GM12878 (cell line): ENCODE measurements at regions not wholly inside any gene's neighbourhood (a gene's known extent, or its start where the extent isn't known, plus 50 kb on each side); places are given as distances from the start of the nearest gene placed in this dataset.

Source experiments
- ATAC-seq: fragments of 200-7000 bp; cut with Tn5 transposase; 3 replicates; pipeline ENCODE4 v1.9.1; 2020; ENCODE audit warnings: mild to moderate bottlenecking, moderate library complexity
- BruUV-seq: library from RNA; stranded (reverse); fragments of 400-500 nt; replicated peaks from 2 replicates; lab custom pipeline; 2021; lab: Mats Ljungman, UMichigan
- CTCF ChIA-PET: fragments of 300-600 bp; sonication (Branson Sonifier 250); formaldehyde crosslinking; extraction: SDS; loops from one replicate; lab custom pipeline; 2021; ENCODE audit warnings: inconsistent platforms; lab: Yijun Ruan, JAX
- POLR2A ChIA-PET: fragments of 350-600 bp; formaldehyde crosslinking; extraction: SDS; loops from one replicate; lab custom pipeline; 2021; ENCODE audit warnings: inconsistent platforms; lab: Charles Lee
- RAD21 ChIA-PET: fragments of 300-600 bp; sonication (Branson Sonifier 250); formaldehyde crosslinking; loops from one replicate; lab custom pipeline; 2023; ENCODE audit warnings: antibody characterized with exemption; ENCODE audit not compliant: unreplicated experiment; lab: Charles Lee
- SMC1A ChIA-PET: fragments of 300-600 bp; sonication (Branson Sonifier 250); formaldehyde crosslinking; loops from one replicate; lab custom pipeline; 2023; ENCODE audit not compliant: unreplicated experiment, uncharacterized antibody; lab: Charles Lee
- DNase-seq: peaks from one replicate; pipeline ENCODE4 v3.0.0-alpha.2; 2011; ENCODE audit warnings: low read depth, low spot score
- FAIRE-seq: peaks from 3 replicates; lab custom pipeline; 2011; peaks lifted over from hg19 to GRCh38; lab: Jason Lieb, UNC
- H2AFZ ChIP-seq: 2 replicates; pipeline ENCODE4 v1.6.0; 2011; ENCODE audit warnings: low read depth, low read length, control low read depth; ENCODE audit not compliant: control insufficient read depth
- H3K27ac ChIP-seq: 2 replicates; pipeline ENCODE4 v1.5.1; 2011; ENCODE audit warnings: control low read depth; ENCODE audit not compliant: control insufficient read depth, insufficient read depth
- H3K27me3 ChIP-seq, 2 experiments: replicated peaks in 1 of 2; 2 replicates each; pipeline versions ENCODE4 v1.6.0 to v1.6.1; 2011; ENCODE audit warnings: low read length in 1 of 2; ENCODE audit not compliant: control insufficient read depth in 2 of 2, insufficient read depth in 2 of 2
- H3K36me3 ChIP-seq, 2 experiments: 2 replicates each; pipeline ENCODE4 v1.5.1; 2011; ENCODE audit warnings: low read length in 1 of 2; ENCODE audit not compliant: control insufficient read depth in 2 of 2, insufficient read depth in 2 of 2
- H3K4me1 ChIP-seq: 2 replicates; pipeline ENCODE4 v1.6.1; 2011; ENCODE audit warnings: mild to moderate bottlenecking, low read length, moderate library complexity, mixed read lengths; ENCODE audit not compliant: control insufficient read depth, insufficient read depth
- H3K4me2 ChIP-seq: 2 replicates; pipeline ENCODE4 v1.6.0; 2011; ENCODE audit warnings: control low read depth; ENCODE audit not compliant: control insufficient read depth, insufficient read depth
- H3K4me3 ChIP-seq: fragments of 200-600 bp; sonication (generic); 2 replicates; pipeline ENCODE4 v1.5.1; 2016
- H3K79me2 ChIP-seq: 2 replicates; pipeline ENCODE4 v1.6.0; 2011; ENCODE audit warnings: low read length; ENCODE audit not compliant: control insufficient read depth, insufficient read depth
- H3K9ac ChIP-seq: 2 replicates; pipeline ENCODE4 v1.8.0; 2011; ENCODE audit warnings: low read length, control low read depth, mixed read lengths; ENCODE audit not compliant: control insufficient read depth, insufficient read depth
- H3K9me3 ChIP-seq: replicated peaks from 3 replicates; pipeline ENCODE4 v1.5.1; 2011; ENCODE audit warnings: mild to moderate bottlenecking, low read length; ENCODE audit not compliant: control insufficient read depth, insufficient read depth
- H4K20me1 ChIP-seq: 2 replicates; pipeline ENCODE4 v1.6.0; 2011; ENCODE audit not compliant: control insufficient read depth, insufficient read depth
- FOXK2 ChIP-seq: fragments of 450-650 bp; IDR thresholded peaks from 2 replicates; pipeline ENCODE4 v1.6.1; 2017; ENCODE audit warnings: mild to moderate bottlenecking, moderate library complexity
- HDAC6 ChIP-seq: fragments of 200-600 bp; sonication (generic); IDR thresholded peaks from one replicate; pipeline ENCODE4 v1.8.0; 2017; ENCODE audit warnings: antibody characterized with exemption; ENCODE audit not compliant: unreplicated experiment
- MEF2B ChIP-seq: fragments of 450-650 bp; IDR thresholded peaks from 2 replicates; pipeline ENCODE4 v1.6.1; 2018; ENCODE audit warnings: mild to moderate bottlenecking, moderate library complexity; ENCODE audit not compliant: partially characterized antibody, poor library complexity, severe bottlenecking
- SPI1 ChIP-seq: IDR thresholded peaks from 2 replicates; pipeline ENCODE4 v1.6.1; 2011; ENCODE audit warnings: low read depth, mild to moderate bottlenecking, low read length, moderate library complexity, borderline replicate concordance; ENCODE audit not compliant: insufficient read depth
- WGBS: methylation state at CpG from one replicate; pipeline ENCODE4 v1.1.6; 2016; ENCODE audit warnings: low lambda C conversion rate; ENCODE audit not compliant: insufficient replicate concordance, insufficient coverage; ENCODE audit errors: missing lambda C conversion rate; 5-methylcytosine and 5-hydroxymethylcytosine counted together
- in situ Hi-C: fragments of 300-500 bp; cut with MboI; formaldehyde crosslinking; loops from 9 replicates; pipeline ENCODE4 v1.14.3; 2018; ENCODE audit warnings: mixed read lengths
- intact Hi-C: fragments of 100-400 bp; cut with micrococcal nuclease; formaldehyde crosslinking; loops from one replicate; pipeline ENCODE4 v1.14.2; 2022; ENCODE audit not compliant: unreplicated experiment
- TF ChIP-seq, protein P1 (sequence below): IDR thresholded peaks from 2 replicates; pipeline ENCODE4 v1.6.1; 2011; ENCODE audit warnings: low read depth, mild to moderate bottlenecking, low read length, moderate library complexity, borderline replicate concordance; ENCODE audit errors: extremely low read depth

DNA sequence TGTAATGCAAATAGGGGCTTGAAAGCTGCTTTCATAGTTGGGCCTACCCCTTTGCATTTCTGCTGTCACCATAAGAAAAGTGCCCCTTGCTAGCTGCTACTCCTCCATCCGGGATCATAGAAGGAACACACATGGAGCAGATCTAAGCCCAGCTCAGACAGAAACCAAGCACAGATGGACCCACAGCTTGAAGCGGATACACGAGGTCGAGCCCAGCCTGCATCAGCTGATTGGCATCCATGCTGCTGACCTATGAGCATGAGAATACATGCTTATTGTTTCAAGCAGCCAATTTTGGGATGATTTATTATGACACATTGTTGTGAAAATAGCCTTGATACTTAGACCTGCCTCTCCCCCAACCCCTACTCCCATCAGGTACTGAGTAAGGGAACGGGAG lies 109.2 kb downstream of the ZNF467 start:
- no peak for TF ChIP-seq HDAC6
- TF ChIP-seq MEF2B, result no peak
- TF ChIP-seq FOXK2, result no peak
- TF ChIP-seq, protein P1, sequence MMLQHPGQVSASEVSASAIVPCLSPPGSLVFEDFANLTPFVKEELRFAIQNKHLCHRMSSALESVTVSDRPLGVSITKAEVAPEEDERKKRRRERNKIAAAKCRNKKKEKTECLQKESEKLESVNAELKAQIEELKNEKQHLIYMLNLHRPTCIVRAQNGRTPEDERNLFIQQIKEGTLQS, result no peak
- TF ChIP-seq SPI1, result no peak
- no TSS peak for BruUV-seq

More for the DNA sequence above, 109.2 kb downstream of the ZNF467 start:
- ChIA-PET CTCF (interaction anchor here (0.9 to 5.7 kb wide), 4 partner anchors 13 to 135 kb away, joined by 4 to 301 read pairs (median 22); no protein-coding TSS in a partner anchor), POLR2A (interaction anchor here (0.7 kb wide), 1 partner anchor 183 kb away, joined by 3 read pairs; no protein-coding TSS in a partner anchor), RAD21 (interaction anchor here (1.2 to 5.8 kb wide), 7 partner anchors 11 to 175 kb away, joined by 3 to 180 read pairs (median 8); no protein-coding TSS in a partner anchor), SMC1A (interaction anchor here (0.9 to 6.2 kb wide), 5 partner anchors 20 to 133 kb away, joined by 3 to 104 read pairs (median 6); no protein-coding TSS in a partner anchor)
- H4K20me1 ChIP-seq, result no peaks in the 10 kb centered on the region
- no peak for FAIRE-seq
- no peaks in the 10 kb centered on the region; a peak in 1 of 4 replicates for H3K27me3 ChIP-seq
- in situ Hi-C loops (loop anchor here (10.0 kb wide), 1 partner anchor 81 kb away; no protein-coding TSS in a partner anchor), intact Hi-C loops (loop anchor here (5.0 kb wide), 1 partner anchor 133 kb away; no protein-coding TSS in a partner anchor)
- DNase-seq, result no peak
- H3K4me3 ChIP-seq, result no peak overlapping the region
- no peak overlapping the region for H2AFZ ChIP-seq
- H3K9me3 ChIP-seq, result no peaks in the 10 kb centered on the region
- H3K27ac ChIP-seq, result no peak overlapping the region
- H3K79me2 ChIP-seq, result no peaks in the 10 kb centered on the region
- no peak overlapping the region for H3K9ac ChIP-seq
- H3K36me3 ChIP-seq, result no peaks in the 10 kb centered on the region
- H3K4me1 ChIP-seq, result no peaks in the 10 kb centered on the region
- ATAC-seq, result no peak
- H3K4me2 ChIP-seq, result no peak overlapping the region
- WGBS, result 16% methylated on average over 5 of the region's 5 CpGs
